NCI-H2227 (cell line): ENCODE measurements at regions not wholly inside any gene's neighbourhood (a gene's known extent, or its start where the extent isn't known, plus 50 kb on each side); places are given as distances from the start of the nearest gene placed in this dataset.

ENCODE experiments used
- DNase-seq: peaks from one replicate; lab custom pipeline; 2025; ENCODE audit not compliant: unreplicated experiment; lab: John Stamatoyannopoulos, UW

DNA sequence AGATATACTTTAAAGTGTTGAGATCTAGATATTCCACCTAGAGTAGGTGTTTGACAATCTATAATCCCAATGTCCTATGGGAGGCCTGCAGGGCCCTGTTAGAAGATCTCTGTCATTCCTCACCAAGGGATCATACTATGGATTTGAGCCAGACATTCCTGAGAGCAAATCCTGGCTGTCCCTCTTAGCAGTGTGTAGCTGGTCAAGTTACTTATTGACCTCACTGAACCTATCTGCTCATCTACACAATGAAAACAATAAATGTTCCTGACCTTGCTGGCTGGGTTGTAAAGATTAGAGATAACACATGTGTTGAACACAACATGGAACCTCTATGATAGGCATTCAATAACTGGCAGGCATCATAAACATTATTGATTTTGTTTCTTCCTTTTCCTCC lies 265.6 kb upstream of the ATP11B start:
- DNase-seq: no peak

DNA sequence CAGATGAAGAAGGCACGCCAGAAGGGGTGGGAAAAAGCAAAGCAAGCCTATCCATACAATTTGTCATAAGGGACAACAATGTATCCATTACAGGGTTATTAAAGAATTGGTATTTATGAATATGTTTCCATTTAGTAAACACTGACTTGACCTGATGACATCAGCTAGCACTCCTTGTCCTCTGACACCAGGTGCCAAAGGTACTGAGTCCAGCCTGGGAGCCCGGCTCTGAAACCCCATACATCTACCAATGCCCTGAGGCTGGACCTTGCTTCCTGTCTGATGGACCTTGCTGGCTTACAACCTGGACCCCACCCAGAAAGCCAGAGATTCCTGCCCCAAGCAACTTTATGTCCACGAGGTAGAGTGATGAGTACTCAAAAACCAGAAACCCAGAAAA lies 263.0 kb upstream of the ATP11B start:
- no peak for DNase-seq

DNA sequence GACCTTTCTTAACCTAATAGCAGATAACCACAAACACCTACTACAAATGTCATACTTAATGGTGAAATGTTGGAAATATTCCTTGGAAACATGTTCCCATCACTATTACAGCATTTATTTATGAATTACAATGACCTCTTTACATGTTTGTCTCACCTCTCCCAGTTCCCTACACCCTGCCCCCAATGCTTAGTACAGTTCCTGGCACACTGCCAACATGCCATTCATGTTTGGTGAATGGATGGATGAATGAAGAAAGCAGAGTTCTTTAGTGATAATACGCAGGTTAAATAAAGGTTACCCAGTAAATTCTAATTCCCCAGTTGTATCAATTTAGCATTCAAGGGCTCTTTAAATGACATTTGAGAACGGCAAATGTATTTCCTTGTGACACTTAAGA lies 259.9 kb upstream of the ATP11B start:
- peak; percentile 63 for DNase-seq

DNA sequence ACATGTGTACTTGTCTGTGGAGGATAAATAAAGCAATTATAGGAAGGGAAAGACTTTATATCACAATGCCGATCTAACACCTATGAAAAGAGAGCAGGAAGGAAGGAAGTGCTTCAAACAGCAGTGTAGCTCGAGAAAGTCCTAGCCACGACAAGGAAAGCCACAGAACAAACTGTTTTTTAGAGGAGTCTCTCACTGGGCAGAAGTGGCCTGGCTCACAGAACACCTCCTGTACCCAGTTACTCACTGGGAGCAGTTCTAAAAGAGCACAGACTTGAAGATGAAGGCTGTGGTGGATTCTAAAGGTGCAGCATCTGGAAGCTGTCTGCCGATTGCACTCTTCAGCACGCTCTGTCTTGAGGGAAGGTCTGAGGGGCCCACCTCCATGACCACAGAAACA lies 248.8 kb upstream of the ATP11B start:
- DNase-seq: no peak

DNA sequence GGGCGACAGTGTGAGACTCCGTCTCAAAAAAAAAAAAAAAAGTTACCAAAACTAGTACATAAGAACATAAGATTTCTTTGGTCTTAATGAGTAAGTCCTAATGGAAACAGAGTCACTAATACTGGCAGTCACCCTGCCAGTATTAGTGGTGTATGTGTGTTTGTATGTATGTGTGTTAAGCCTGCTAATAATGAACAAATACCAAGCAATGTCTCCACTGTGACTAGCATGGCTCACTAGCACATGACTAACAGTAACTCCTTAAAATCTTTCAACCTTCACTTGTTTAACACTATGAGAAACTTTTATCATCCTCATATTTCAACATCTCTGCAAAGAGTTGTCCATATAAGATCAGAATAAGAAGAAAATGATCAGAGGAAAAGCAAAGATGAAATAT lies 231.0 kb upstream of the ATP11B start:
- DNase-seq: no peak

DNA sequence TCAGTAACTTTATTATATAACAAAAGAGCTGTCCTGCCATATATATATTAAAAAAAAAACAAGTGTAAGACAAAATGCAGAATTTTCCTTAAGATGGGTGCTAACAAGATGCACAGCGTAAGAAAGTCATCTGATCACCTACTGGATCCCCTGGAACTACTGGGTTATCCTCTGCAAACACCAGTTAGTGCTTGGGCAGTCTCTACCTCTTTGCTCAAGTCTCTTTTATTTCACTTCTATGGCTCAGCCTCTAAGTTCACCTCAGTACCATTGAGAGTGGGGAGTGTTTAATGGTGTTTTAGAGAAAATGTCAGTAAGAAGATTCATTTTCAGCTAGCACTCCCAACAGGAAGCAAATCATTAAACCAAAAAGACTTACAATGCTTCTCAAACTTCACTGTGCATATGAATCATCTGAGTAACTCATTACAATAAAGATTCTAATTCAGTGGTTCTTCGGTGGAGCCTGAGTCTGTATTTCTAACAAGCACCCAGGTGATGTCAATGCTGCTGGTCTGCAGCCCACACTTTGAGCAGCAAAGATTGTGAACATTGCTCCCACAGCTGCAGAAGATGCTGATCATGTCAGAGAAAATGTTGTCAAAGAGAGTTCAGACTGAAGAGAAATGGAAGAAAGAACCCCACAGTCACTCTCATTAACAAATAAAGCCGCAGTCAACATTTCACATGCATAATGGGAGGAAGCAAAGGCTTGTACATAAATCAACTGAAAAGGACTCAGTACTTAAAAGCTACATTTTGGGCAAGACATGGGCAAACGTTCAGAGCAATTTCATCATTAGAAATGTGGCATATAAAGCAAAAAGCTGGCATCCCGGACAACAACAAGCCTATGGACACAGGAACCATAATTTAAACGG lies 227.1 kb upstream of the ATP11B start:
- no peak for DNase-seq

DNA sequence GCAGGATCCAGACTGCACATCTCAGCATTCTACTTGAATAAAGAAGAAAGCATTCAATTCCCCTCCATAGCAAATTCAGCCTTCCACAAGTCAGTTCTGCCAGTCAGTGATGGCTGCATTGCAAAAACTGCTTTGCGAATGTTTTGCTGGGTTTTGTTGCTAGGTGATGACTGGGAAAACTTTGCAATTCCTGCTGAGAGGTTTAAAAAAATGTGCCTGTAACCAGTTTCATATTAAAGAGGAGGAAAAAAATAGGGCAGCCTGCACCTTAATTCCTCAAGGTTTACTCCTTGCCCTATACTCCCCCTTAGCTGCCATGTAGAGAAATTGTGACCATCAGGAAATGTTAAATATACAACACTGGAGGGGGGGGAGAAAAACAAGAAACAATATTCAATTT lies 225.6 kb upstream of the ATP11B start:
- DNase-seq: peak; percentile 15

DNA sequence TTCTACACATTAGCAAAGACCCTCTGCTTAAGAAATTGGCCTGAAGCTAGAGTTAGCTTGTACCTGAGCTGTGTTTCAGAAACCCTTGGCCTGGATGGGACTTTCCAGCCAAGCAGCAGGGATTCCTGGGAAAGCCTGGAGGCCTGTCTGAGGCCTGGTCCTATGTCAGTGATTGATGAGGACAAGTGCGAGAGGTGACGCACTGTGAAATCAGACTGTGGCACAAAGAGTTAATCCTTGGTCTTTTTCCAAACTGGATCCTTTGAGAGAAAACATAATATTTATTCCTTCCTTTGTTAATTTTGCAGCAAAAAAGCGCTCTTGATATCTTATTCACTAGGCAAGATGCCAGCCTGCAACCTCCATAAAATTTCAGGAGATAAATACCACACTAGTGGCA lies 225.0 kb upstream of the ATP11B start:
- DNase-seq: no peak

DNA sequence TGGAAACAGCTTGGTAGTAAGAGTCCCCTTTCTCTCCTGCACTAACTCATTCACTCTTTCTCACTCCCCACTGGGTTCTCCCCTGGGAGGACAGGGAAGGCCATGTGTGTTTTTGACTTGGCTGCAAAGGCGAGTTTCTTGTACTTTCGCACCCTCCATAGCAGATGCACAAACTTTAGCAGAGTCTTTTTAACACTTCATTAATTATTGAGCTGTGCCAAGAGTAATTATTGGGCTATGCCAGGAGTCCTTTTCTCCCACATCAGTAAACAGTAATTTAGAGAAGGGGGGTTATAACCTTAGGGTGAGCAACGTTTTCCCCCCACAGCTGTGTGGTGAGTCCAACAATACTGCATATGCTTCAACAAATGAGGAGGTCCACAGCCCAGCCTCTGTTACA lies 224.4 kb upstream of the ATP11B start:
- no peak for DNase-seq

DNA sequence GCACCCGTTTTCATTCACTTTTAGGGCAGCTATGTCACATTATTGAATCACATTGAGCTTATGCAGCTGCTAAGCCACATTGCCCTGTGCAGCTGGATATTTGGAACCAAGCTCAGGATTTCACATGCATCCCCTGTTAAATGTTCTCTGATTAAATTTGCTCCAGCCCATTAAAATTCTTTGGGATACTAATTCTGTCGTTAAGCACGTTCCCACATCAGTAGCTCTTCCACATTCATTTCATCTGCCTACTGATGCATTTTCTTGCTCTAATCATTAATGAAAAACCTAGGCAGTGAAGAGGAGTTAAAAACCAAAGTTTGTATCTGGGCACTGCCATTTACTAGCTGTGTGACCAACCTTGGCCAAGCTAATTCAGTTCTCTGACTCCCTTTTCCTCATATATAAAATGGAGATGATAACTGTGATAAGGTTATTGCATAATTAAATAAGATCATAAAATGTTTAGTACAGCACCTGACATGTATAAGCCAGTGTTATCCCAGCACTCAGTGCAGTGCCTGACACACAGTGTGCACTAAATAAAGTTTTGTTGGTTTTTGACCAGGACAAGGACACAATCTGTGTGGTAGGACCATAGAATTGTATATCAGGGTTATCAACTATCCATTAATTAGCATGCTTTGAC lies 222.2 kb upstream of the ATP11B start:
- DNase-seq: no peak

DNA sequence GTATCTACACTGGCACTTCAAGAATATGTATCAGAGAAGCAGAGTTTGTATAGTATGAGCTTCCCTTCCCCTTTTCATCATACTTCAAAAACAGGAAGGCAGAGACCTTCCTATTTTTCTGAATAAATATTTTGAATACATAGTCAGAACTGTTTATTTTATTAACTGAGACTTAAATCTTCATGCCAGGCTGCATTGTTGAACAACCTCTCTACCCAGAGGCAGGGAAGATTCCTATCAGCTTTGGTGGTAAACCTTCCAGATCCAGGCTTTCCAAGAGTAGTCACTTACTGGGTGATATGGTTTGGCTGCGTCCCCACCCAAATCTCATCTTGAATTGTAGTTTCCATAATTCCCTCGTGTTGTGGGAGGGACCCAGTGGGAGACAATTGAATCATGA lies 217.4 kb upstream of the ATP11B start:
- DNase-seq: no peak

DNA sequence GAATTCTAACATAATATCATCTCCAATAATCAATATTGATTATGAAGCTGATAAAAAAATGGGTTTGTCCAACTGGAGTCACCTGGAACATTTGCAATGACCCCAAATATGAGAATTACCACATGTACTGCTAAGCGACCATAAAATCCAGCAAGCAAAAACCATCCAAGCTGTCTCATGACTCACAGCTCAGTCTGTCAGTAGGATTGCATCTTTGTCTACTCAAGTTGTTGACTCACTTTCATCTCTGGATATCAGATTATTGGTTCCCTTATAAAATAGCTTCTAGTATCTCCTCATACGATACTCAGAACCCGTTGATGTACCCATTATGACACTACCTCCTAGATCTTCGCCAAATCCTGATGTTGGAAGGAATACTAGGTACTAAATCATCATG lies 209.8 kb upstream of the ATP11B start:
- DNase-seq: no peak

DNA sequence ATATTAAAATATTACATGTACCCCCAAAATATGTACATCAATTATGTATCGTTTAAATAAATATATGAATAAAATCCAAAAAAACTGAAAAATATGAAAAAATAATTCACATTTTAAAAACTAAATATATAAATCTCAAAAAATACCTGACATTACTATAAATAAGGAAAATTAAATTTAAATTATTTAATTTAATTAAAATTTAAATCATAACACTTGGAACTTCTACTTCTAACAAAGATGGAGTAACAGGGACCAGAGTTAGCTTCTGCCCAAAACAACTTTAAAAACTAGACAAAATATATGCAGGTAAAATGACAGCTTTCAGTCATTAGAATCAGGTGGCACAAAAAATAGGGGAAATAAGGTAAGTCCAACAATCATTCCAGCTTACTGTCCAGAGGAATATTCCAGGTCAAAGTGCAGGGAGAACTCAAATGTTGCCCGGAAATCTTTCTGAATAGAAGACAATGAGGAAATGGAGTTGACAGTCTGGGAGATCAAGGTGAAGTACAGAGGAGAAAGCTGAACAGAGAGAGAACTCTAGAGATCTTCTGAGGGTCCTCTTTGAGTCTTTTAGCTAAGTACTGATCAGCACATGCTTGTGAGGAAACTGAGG lies 207.7 kb upstream of the ATP11B start:
- DNase-seq: no peak

DNA sequence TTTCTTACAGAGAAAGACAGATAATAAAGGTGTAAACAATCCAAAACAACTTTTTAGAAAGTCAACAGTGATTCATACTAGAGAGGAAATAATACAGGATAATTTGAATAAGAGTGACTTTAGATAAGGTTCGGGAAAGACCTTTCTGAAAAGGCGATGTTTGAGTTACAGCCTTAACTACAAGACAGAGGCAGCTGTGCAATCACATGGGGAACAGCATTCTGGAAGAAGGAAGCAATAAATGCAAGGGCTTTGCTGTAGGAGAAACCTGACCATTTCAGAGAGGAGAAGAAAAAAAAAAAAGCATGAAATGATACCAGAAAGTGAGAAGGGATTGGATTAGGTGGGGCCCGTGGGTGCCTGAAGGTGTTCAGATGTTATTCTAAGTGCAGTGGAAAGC lies 200.6 kb upstream of the ATP11B start:
- no peak for DNase-seq

DNA sequence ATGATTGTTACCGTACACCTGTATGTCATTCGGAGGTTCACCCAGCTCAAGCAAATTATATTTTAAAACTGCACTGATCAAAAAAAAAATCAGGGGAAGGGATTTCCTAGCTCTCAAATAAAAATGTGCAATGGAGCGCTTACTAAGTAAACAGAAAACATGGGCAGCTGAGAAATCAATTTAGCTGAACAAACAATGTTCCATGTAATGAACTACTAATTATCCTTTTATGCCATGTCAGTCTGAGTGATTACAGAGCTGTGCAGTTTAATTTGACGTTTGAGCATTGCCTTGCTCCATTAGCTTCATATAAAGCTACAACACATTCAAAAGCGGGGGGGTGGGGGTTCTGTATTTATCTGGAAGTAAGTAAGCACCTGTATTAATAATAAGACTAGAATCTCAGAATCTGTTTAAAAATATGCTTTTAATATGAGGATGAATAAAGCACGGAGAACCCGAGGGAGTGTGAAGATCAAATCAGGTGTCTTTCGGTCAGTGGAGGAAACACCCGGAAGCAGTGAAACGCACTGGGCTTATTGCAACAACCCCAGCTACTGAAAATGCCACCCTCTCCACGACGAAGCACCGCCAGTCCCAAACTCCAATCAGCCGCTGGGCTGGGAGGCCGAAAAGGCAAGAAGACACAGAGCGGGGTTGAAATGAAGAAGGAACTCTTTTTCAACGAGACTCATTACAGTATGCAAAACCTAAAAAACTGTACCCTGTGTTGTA lies 196.5 kb upstream of the ATP11B start:
- peak; percentile 38 for DNase-seq

DNA sequence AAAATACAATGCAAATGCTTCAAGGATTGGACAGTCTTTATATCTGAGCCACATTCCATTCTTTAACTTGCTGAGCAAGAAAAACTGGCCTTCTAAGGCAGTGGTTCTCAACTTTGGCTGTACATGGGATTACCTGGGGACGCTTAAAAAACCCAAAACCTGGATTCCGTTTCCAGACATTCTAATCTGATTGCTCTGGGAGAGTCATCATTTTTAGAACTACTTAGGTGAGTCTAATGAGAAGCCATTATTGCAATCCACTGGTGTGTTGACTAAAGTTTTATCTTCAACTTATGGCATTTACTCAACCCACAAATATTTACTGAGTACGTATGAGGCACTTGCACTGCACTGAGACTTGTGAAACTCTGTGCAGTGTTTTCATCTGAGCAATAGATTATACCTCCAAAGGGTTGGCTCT lies 195.7 kb upstream of the ATP11B start:
- no peak for DNase-seq

DNA sequence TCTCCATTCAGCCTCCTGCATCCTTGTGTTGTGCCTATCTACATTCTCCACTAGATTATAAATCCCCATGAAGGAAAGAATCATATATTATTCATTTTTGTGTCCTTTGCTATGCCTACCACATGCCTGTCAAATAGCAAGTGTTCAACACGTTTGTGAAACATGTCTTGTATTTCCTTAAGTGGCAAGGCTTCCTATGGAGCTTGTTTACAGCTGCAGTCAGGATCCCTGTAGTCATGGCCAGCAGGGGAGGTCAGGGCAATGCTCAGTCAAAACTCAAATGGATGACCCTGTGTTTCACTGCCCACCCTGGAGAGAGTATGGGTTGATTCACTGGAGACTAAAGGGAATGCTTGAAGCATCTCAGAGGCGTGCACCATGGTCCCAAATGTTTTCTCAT lies 191.7 kb upstream of the ATP11B start:
- no peak for DNase-seq

DNA sequence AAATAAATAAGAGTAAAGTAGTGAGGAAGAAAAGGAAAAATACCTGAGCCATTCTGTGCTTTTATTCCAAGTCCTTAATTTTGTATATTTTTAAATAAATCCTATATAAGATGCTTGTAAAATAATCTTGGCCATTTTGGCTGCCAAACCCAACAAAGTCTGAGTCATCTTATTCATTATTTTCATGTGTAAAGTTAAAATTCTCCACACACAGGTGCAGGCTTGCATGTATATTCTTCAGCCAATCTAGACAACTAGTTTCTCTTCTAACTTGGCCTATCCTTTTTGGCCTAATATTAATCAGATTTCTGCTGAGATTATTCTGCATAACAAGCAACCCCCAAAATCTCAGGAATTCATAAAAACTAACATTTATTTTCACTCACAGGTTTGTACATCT lies 189.8 kb upstream of the ATP11B start:
- no peak for DNase-seq

DNA sequence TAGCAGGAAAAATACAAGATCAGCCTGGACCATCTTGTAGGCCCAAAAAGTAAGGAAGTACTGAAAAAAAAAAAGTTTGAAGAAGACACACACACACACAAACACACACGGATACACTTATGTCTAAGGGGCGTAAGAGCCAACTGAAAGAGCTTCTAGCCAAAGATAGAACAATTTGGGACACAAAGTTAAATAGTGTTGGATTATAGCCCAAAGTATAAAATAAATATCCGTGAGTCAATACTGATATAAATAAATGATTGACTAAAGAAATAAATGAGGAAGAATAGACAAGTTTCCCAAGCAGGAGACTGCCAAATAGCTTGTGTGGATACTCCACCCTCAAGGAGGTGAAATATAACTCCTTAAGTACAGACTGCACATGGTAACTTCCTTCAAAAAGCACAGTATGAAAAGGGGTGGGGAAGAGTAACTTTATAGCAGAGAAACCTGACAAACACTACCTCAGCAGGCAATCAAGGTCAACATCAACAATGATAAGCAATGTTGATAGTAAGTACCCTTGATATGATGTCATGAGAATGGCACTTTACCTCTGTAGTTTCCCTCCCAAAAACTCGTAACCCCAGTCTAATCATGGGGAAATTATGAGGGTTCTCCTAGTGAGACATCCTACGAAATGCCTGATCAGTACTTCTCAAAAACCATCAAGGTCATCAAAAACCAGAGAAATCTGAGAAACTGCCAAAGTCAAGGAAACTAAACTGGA lies 187.3 kb upstream of the ATP11B start:
- no peak for DNase-seq

DNA sequence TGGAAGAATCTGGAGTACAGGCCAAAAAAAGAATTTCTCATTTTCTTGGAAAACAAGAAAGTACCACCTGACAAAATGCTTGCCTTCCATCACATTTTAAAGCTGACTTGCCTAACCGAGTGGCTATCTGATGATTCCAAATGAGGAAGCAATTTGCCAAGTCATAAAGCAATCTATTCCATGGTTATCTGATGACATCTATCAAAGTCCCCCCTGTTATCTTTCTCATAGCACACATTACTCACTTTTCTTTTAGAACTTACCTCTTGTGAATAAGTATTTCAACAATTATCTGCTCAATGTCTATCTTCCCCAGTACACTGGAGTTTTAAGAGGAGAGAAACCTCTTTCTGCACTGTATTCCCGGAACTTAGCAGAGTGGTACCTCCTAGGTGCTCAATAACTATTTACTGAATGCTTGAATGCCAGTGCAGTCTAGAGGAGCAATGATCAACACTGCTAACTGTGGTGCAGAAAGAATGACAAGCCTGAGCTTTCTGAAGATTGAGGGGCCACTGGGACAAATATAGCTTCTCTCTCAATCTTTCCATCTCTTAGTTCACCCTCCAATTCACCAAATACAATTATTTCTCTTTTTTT lies 186.3 kb upstream of the ATP11B start:
- DNase-seq: no peak

DNA sequence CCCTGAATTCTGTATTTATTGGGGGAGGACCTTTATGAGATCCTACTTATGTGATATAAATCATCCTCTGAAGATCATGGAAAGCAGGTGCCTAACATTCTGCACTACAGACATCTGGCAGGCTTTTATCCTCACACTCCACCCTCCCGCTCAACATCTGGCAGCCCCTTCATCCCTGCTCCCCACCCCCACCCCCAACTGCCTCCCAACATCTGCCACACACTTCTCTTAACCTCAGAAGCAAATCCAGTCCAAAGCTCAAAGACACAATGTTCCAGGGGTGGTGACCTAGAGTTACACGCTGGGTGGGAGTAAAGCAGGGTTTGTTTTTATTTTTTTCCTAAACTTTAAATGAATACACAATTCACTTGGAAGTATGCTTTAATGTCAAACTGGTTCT lies 184.5 kb upstream of the ATP11B start:
- DNase-seq: no peak
